ENCODE measurements at regions not wholly inside any gene's neighbourhood (a gene's known extent, or its start where the extent isn't known, plus 50 kb on each side); places are given as distances from the start of the nearest gene placed in this dataset.

DNA sequence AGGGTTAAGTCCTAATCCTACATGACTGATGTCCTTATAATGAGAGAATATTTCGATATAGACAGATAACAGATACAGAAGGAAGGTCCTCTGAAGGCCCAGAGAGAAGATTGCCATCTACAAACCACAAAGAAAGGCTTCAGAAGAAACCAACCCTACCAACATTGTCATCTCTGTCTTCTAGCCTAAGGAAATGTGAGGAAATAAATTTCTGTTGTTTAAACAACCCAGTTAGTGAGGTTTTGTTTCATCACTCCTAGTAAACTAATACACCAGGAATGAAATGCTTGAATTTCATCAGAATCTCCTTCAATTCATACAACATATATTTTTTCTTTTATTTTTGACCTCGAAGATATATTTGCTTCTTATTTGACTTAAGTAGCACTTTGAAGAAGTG is 1527.8 kb downstream of the STIM2 start:
- TF ChIP-seq, protein P1, sequence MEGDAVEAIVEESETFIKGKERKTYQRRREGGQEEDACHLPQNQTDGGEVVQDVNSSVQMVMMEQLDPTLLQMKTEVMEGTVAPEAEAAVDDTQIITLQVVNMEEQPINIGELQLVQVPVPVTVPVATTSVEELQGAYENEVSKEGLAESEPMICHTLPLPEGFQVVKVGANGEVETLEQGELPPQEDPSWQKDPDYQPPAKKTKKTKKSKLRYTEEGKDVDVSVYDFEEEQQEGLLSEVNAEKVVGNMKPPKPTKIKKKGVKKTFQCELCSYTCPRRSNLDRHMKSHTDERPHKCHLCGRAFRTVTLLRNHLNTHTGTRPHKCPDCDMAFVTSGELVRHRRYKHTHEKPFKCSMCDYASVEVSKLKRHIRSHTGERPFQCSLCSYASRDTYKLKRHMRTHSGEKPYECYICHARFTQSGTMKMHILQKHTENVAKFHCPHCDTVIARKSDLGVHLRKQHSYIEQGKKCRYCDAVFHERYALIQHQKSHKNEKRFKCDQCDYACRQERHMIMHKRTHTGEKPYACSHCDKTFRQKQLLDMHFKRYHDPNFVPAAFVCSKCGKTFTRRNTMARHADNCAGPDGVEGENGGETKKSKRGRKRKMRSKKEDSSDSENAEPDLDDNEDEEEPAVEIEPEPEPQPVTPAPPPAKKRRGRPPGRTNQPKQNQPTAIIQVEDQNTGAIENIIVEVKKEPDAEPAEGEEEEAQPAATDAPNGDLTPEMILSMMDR (IDR thresholded peaks at IDR 0.05): no peak
- TF ChIP-seq POLR2A (IDR thresholded peaks at IDR 0.05): no peak
